GM12878 (cell line): ENCODE measurements at regions not wholly inside any gene's neighbourhood (a gene's known extent, or its start where the extent isn't known, plus 50 kb on each side); places are given as distances from the start of the nearest gene placed in this dataset.
"Not testable (repeated sequence)": the region's sequence is repeated elsewhere in the genome, so short reads cannot be mapped to it uniquely, and the experiment has no call there.

ENCODE experiments used
- EP300 ChIP-seq, 2 experiments: fragments of 150-350 bp in 1 of 2; IDR thresholded peaks; 2 replicates each; pipeline ENCODE4 v1.6.1; 2011 to 2012; ENCODE audit warnings: low read depth in 2 of 2, low read length in 2 of 2, borderline replicate concordance in 1 of 2, improper control_type of control experiment in 1 of 2, inconsistent platforms in 1 of 2; ENCODE audit not compliant: control insufficient read depth in 1 of 2
- EZH2 ChIP-seq: IDR thresholded peaks from 2 replicates; pipeline ENCODE4 v1.6.1; 2012; ENCODE audit warnings: low read depth, mild to moderate bottlenecking, control low read depth, inconsistent platforms, low read length, borderline replicate concordance; ENCODE audit not compliant: control insufficient read depth
- JUND ChIP-seq: IDR thresholded peaks from 2 replicates; pipeline ENCODE4 v1.6.1; 2012; ENCODE audit warnings: low read depth, mild to moderate bottlenecking, low read length, improper control_type of control experiment, moderate library complexity
- MYC ChIP-seq: IDR thresholded peaks from 2 replicates; pipeline ENCODE4 v1.6.1; 2011; ENCODE audit warnings: mild to moderate bottlenecking, low read length, moderate library complexity, inconsistent platforms; ENCODE audit not compliant: insufficient read depth, insufficient replicate concordance, insufficient read length, severe bottlenecking
- PAX8 ChIP-seq: fragments of 450-650 bp; IDR thresholded peaks from 2 replicates; pipeline ENCODE4 v1.6.1; 2017; ENCODE audit warnings: mild to moderate bottlenecking, moderate library complexity
- PKNOX1 ChIP-seq: fragments of 450-650 bp; IDR thresholded peaks from 2 replicates; pipeline ENCODE4 v1.6.1; 2016; ENCODE audit warnings: mild to moderate bottlenecking
- POLR2A ChIP-seq: IDR thresholded peaks from 2 replicates; pipeline ENCODE4 v1.6.1; 2011; ENCODE audit warnings: low read depth, mild to moderate bottlenecking, low read length
- REST ChIP-seq: IDR thresholded peaks from 2 replicates; pipeline ENCODE4 v1.6.1; 2012; ENCODE audit warnings: mild to moderate bottlenecking, low read depth, low read length
- SIN3A ChIP-seq: IDR thresholded peaks from 2 replicates; pipeline ENCODE4 v1.6.1; 2012; ENCODE audit warnings: low read depth, low read length, improper control_type of control experiment
- TCF7 ChIP-seq: IDR thresholded peaks from 2 replicates; pipeline ENCODE4 v1.6.1; 2014; ENCODE audit warnings: antibody characterized with exemption, borderline replicate concordance
- TF ChIP-seq, protein P1 (sequence below): fragments of 450-650 bp; IDR thresholded peaks from 2 replicates; pipeline ENCODE4 v1.6.1; 2014; ENCODE audit warnings: mild to moderate bottlenecking
- TF ChIP-seq, protein P2 (sequence below): fragments of 450-650 bp; formaldehyde crosslinking; IDR thresholded peaks from 2 replicates; pipeline ENCODE4 v1.4.0; 2022; ENCODE audit warnings: mild to moderate bottlenecking, moderate library complexity
- TF ChIP-seq, protein P3 (sequence below), 3 experiments: IDR thresholded peaks in 2 of 3; conservative IDR thresholded peaks in 1 of 3; 2 replicates each; pipeline ENCODE4 v1.5.1; 2011; ENCODE audit warnings: low read depth in 3 of 3, low read length in 3 of 3, mild to moderate bottlenecking in 3 of 3, control low read depth in 2 of 3, moderate library complexity in 2 of 3, inconsistent platforms in 1 of 3, mixed read lengths in 1 of 3; ENCODE audit not compliant: control insufficient read depth in 2 of 3, insufficient read depth in 1 of 3; ENCODE audit errors: extremely low read depth in 1 of 3

DNA sequence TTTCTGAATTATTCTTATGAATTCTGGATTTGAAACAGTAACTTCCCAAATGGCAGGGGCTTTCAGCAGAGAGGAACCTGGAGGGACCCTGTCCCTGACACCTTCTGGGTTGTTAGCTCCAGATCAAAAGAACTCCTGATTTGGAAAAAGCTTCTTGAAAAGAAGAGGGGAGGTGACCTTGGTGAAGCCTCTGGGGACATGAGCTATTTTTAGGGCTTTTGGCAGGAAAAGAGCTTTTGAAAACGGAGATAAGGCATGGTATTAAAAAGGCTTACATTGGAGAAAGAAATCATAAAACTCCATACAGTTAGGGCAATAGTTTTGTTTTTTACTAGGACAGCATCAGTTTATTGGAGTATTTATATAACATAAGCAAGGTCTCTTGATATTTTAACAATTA is 60.3 kb downstream of the GOLGA6L7 start:
- not testable (repeated sequence) for TF ChIP-seq EZH2; POLR2A; TCF7; SIN3A; EP300 (IDR thresholded peaks at IDR 0.05; ENCODE audit: borderline replicate concordance in 1 of 2, control insufficient read depth in 1 of 2, low read depth in 2 of 2, low read length in 2 of 2); REST; MYC; JUND; PKNOX1; PAX8
- TF ChIP-seq, protein P1, sequence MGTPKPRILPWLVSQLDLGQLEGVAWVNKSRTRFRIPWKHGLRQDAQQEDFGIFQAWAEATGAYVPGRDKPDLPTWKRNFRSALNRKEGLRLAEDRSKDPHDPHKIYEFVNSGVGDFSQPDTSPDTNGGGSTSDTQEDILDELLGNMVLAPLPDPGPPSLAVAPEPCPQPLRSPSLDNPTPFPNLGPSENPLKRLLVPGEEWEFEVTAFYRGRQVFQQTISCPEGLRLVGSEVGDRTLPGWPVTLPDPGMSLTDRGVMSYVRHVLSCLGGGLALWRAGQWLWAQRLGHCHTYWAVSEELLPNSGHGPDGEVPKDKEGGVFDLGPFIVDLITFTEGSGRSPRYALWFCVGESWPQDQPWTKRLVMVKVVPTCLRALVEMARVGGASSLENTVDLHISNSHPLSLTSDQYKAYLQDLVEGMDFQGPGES = not testable (repeated sequence)
- TF ChIP-seq, protein P2, sequence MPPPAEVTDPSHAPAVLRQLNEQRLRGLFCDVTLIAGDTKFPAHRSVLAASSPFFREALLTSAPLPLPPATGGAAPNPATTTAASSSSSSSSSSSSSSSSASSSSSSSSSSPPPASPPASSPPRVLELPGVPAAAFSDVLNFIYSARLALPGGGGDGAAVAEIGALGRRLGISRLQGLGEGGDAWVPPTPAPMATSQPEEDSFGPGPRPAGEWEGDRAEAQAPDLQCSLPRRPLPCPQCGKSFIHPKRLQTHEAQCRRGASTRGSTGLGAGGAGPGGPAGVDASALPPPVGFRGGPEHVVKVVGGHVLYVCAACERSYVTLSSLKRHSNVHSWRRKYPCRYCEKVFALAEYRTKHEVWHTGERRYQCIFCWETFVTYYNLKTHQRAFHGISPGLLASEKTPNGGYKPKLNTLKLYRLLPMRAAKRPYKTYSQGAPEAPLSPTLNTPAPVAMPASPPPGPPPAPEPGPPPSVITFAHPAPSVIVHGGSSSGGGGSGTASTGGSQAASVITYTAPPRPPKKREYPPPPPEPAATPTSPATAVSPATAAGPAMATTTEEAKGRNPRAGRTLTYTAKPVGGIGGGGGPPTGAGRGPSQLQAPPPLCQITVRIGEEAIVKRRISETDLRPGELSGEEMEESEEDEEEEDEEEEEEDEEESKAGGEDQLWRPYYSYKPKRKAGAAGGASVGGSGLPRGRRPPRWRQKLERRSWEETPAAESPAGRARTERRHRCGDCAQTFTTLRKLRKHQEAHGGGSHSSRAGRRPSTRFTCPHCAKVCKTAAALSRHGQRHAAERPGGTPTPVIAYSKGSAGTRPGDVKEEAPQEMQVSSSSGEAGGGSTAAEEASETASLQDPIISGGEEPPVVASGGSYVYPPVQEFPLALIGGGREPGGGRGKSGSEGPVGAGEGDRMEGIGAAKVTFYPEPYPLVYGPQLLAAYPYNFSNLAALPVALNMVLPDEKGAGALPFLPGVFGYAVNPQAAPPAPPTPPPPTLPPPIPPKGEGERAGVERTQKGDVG (CRISPR knock-in tag) = not testable (repeated sequence)
- TF ChIP-seq, protein P3, sequence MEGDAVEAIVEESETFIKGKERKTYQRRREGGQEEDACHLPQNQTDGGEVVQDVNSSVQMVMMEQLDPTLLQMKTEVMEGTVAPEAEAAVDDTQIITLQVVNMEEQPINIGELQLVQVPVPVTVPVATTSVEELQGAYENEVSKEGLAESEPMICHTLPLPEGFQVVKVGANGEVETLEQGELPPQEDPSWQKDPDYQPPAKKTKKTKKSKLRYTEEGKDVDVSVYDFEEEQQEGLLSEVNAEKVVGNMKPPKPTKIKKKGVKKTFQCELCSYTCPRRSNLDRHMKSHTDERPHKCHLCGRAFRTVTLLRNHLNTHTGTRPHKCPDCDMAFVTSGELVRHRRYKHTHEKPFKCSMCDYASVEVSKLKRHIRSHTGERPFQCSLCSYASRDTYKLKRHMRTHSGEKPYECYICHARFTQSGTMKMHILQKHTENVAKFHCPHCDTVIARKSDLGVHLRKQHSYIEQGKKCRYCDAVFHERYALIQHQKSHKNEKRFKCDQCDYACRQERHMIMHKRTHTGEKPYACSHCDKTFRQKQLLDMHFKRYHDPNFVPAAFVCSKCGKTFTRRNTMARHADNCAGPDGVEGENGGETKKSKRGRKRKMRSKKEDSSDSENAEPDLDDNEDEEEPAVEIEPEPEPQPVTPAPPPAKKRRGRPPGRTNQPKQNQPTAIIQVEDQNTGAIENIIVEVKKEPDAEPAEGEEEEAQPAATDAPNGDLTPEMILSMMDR (IDR thresholded peaks at IDR 0.05 in 2 of 3, conservative IDR thresholded peaks at IDR 0.05 in 1 of 3; ENCODE audit: control insufficient read depth in 2 of 3, extremely low read depth in 1 of 3, insufficient read depth in 1 of 3, low read depth in 3 of 3, low read length in 3 of 3) = not testable (repeated sequence)
